A549 (cell line): ENCODE measurements at regions not wholly inside any gene's neighbourhood (a gene's known extent, or its start where the extent isn't known, plus 50 kb on each side); places are given as distances from the start of the nearest gene placed in this dataset.
"Not testable (repeated sequence)": the region's sequence is repeated elsewhere in the genome, so short reads cannot be mapped to it uniquely, and the experiment has no call there.

ENCODE experiments used
- CEBPB ChIP-seq, 2 experiments: fragments of >200 bp in 1 of 2; sonication (Bioruptor Twin) in 1 of 2; formaldehyde crosslinking in 1 of 2; IDR thresholded peaks; 2 replicates each; pipeline ENCODE4 v1.6.1; 2012 to 2016
- CTCF ChIP-seq: fragments of >200 bp; sonication (Bioruptor Twin); formaldehyde crosslinking; IDR thresholded peaks from 3 replicates; pipeline ENCODE4 v1.5.1; 2016
- EHMT2 ChIP-seq: fragments of 200-600 bp; sonication (generic); IDR thresholded peaks from 2 replicates; pipeline ENCODE4 v1.6.1; 2016; ENCODE audit warnings: antibody characterized with exemption, low read depth, mild to moderate bottlenecking, moderate library complexity
- HMGXB4 ChIP-seq: fragments of 250-450 bp; sonication (Bioruptor Pico); IDR thresholded peaks from 2 replicates; pipeline ENCODE4 v1.5.0; 2021; ENCODE audit warnings: mild to moderate bottlenecking, moderate library complexity, borderline replicate concordance
- HOXA7 ChIP-seq: fragments of 250-450 bp; sonication (Bioruptor Pico); IDR thresholded peaks from 2 replicates; pipeline ENCODE4 v1.5.0; 2020; ENCODE audit warnings: mild to moderate bottlenecking, moderate library complexity
- MAX ChIP-seq: IDR thresholded peaks from 2 replicates; pipeline ENCODE4 v1.6.1; 2012
- POLR2A ChIP-seq: IDR thresholded peaks from 2 replicates; pipeline ENCODE4 v1.6.1; 2012; ENCODE audit warnings: mild to moderate bottlenecking, low read length
- RAD21 ChIP-seq, 2 experiments: fragments of >200 bp in 1 of 2; sonication (Bioruptor Twin) in 1 of 2; formaldehyde crosslinking in 1 of 2; IDR thresholded peaks in 1 of 2; conservative IDR thresholded peaks in 1 of 2; 2 replicates in 1 of 2; 3 replicates in 1 of 2; pipeline ENCODE4 v1.6.1; 2012 to 2018; ENCODE audit warnings: inconsistent platforms in 1 of 2
- USF2 ChIP-seq: fragments of 450-650 bp; IDR thresholded peaks from 2 replicates; pipeline ENCODE4 v1.6.1; 2014; ENCODE audit warnings: antibody characterized with exemption

- not testable (repeated sequence) for TF ChIP-seq CEBPB (IDR thresholded peaks at IDR 0.05); CTCF; POLR2A; RAD21 (conservative IDR thresholded peaks at IDR 0.05 in 1 of 2, IDR thresholded peaks at IDR 0.05 in 1 of 2); EHMT2; USF2; HMGXB4 (CRISPR knock-in tag); HOXA7 (CRISPR knock-in tag); MAX
Observed at GRCh38 chr6:103294376-103294775, 1565.3 kb downstream of the HACE1 start.
